ENCODE measurements at regions not wholly inside any gene's neighbourhood (a gene's known extent, or its start where the extent isn't known, plus 50 kb on each side); places are given as distances from the start of the nearest gene placed in this dataset.

- no peak for TF ChIP-seq POLR2A (IDR thresholded peaks at IDR 0.05)
- TF ChIP-seq CTCF (IDR thresholded peaks at IDR 0.05), result no peak
Observed at GRCh38 chr1:217021956-217022355, 298.7 kb upstream of the ESRRG start.
